Prostate gland (tissue), 2 donors: ENCODE measurements at regions not wholly inside any gene's neighbourhood (a gene's known extent, or its start where the extent isn't known, plus 50 kb on each side); places are given as distances from the start of the nearest gene placed in this dataset.
"Not testable (repeated sequence)": the region's sequence is repeated elsewhere in the genome, so short reads cannot be mapped to it uniquely, and the experiment has no call there.

Experiments used
- DNase-seq: peaks from one replicate; pipeline ENCODE4 v3.0.0-alpha.2; 2019; ENCODE audit warnings: low spot score
- H3K27ac ChIP-seq, 2 donors: fragments of 200-600 bp; sonication (generic); 2 replicates each; pipeline ENCODE4 v1.5.1; 2017 to 2019
- H3K27me3 ChIP-seq: fragments of 200-600 bp; sonication (generic); replicated peaks from 2 replicates; pipeline ENCODE4 v1.5.1; 2019; ENCODE audit not compliant: insufficient read depth
- H3K36me3 ChIP-seq, 2 donors: fragments of 200-600 bp; sonication (generic); 1 replicate in 1 of 2; 2 replicates in 1 of 2; pipeline versions ENCODE4 v1.5.1 to v1.8.1; 2017 to 2019
- H3K4me1 ChIP-seq: fragments of 200-600 bp; sonication (generic); replicated peaks from 2 replicates; pipeline ENCODE4 v1.5.1; 2019
- H3K4me3 ChIP-seq, 2 donors: fragments of 200-600 bp; sonication (generic); 2 replicates each; pipeline ENCODE4 v1.5.1; 2017 to 2019
- H3K9me3 ChIP-seq: fragments of 200-600 bp; sonication (generic); 2 replicates; pipeline ENCODE4 v1.5.1; 2017
- POLR2A ChIP-seq: fragments of 450-650 bp; IDR thresholded peaks from one replicate; pipeline ENCODE4 v1.6.1; 2016; ENCODE audit warnings: antibody characterized with exemption, mild to moderate bottlenecking
- POLR2AphosphoS5 ChIP-seq: sonication (generic); formaldehyde crosslinking; IDR thresholded peaks from one replicate; pipeline ENCODE4 v1.6.1; 2017; ENCODE audit warnings: antibody characterized with exemption
- WGBS: methylation state at CpG from one replicate; pipeline ENCODE4 v1.1.5; 2018; 5-methylcytosine and 5-hydroxymethylcytosine counted together
- intact Hi-C: fragments of 100-400 bp; cut with DNase I; formaldehyde crosslinking; loops from one replicate; pipeline ENCODE4 v1.14.2; 2022
- TF ChIP-seq, protein P1 (sequence below), 4 experiments: fragments of 200-600 bp in 2 of 4; fragments of 450-650 bp in 2 of 4; sonication (generic) in 2 of 4; IDR thresholded peaks; 1 replicate in 3 of 4; 2 replicates in 1 of 4; pipeline ENCODE4 v1.5.1; 2016 to 2019; ENCODE audit warnings: antibody characterized with exemption in 4 of 4, mild to moderate bottlenecking in 2 of 4, moderate library complexity in 2 of 4

DNA sequence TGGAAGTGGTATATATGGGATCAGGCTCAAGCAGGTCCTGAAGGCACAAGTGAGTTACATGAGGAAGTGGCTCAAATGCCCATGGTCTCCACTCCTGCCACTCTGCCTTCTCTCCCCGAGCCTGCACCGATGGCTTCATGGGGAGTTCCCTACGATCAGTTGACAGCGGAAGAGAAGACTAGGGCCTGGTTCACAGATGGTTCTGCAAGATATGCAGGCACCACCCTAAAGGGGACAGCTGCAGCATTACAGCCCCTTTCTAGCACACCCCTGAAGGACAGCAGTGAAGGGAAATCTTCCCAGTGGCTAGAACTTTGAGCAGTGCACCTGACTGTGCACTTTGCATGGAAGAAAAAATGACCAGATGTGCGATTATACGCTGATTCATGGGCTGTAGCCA lies 95.3 kb downstream of the HOXA1 start:
- no peak for DNase-seq
- 94% methylated on average over 6 of the region's 6 CpGs for WGBS

GRCh38 chr7:26998284-26998683 lies 97.5 kb downstream of the HOXA1 start:
- intact Hi-C loops, H3K27ac ChIP-seq, H3K9me3 ChIP-seq, H3K27me3 ChIP-seq, H3K4me1 ChIP-seq, H3K36me3 ChIP-seq, DNase-seq, H3K4me3 ChIP-seq: not testable (repeated sequence)
- WGBS: 96% methylated on average over 3 of the region's 3 CpGs

More for the DNA sequence above, 95.3 kb downstream of the HOXA1 start:
- H3K4me3 ChIP-seq: no peak overlapping the region
- no peaks in the 10 kb centered on the region for H3K4me1 ChIP-seq
- intact Hi-C loops: no loop called here
- H3K36me3 ChIP-seq: no peaks in the 10 kb centered on the region
- H3K9me3 ChIP-seq: no peaks in the 10 kb centered on the region
- H3K27me3 ChIP-seq: no peaks in the 10 kb centered on the region
- TF ChIP-seq, protein P1, sequence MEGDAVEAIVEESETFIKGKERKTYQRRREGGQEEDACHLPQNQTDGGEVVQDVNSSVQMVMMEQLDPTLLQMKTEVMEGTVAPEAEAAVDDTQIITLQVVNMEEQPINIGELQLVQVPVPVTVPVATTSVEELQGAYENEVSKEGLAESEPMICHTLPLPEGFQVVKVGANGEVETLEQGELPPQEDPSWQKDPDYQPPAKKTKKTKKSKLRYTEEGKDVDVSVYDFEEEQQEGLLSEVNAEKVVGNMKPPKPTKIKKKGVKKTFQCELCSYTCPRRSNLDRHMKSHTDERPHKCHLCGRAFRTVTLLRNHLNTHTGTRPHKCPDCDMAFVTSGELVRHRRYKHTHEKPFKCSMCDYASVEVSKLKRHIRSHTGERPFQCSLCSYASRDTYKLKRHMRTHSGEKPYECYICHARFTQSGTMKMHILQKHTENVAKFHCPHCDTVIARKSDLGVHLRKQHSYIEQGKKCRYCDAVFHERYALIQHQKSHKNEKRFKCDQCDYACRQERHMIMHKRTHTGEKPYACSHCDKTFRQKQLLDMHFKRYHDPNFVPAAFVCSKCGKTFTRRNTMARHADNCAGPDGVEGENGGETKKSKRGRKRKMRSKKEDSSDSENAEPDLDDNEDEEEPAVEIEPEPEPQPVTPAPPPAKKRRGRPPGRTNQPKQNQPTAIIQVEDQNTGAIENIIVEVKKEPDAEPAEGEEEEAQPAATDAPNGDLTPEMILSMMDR (IDR thresholded peaks at IDR 0.05): no peak
- TF ChIP-seq POLR2AphosphoS5: no peak
- H3K27ac ChIP-seq: no peak overlapping the region

DNA sequence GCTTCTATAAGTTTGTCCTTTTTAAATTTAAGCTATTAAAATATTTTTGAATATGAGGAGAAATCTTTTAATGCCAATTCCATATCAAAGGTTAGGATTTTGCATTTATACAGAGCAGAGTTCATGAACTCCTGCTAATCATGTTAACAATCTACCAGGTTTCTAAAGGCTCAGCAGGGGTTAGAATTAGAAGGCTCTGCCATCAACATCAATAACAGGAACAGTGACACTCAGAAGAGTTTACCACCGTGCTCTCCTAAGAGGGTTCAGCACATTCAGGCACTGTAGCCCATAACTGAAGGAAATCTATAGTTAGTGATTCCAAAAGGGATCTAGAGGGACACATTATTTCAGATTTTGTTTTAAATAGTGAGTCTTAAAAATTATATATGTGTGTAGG lies 100.1 kb downstream of the HOXA1 start:
- Histone ChIP-seq H3K27ac (no peak overlapping the region), H3K27me3 (no peaks in the 10 kb centered on the region), H3K36me3 (no peaks in the 10 kb centered on the region), H3K4me1 (no peaks in the 10 kb centered on the region), H3K4me3 (no peak overlapping the region), H3K9me3 (no peaks in the 10 kb centered on the region)
- TF ChIP-seq POLR2A: no peak
- TF ChIP-seq POLR2AphosphoS5: no peak
- TF ChIP-seq, protein P1 (IDR thresholded peaks at IDR 0.05): no peak
- intact Hi-C loops: no loop called here
- no peak for DNase-seq
- 85% methylated on average over 1 of the region's 1 CpG for WGBS

DNA sequence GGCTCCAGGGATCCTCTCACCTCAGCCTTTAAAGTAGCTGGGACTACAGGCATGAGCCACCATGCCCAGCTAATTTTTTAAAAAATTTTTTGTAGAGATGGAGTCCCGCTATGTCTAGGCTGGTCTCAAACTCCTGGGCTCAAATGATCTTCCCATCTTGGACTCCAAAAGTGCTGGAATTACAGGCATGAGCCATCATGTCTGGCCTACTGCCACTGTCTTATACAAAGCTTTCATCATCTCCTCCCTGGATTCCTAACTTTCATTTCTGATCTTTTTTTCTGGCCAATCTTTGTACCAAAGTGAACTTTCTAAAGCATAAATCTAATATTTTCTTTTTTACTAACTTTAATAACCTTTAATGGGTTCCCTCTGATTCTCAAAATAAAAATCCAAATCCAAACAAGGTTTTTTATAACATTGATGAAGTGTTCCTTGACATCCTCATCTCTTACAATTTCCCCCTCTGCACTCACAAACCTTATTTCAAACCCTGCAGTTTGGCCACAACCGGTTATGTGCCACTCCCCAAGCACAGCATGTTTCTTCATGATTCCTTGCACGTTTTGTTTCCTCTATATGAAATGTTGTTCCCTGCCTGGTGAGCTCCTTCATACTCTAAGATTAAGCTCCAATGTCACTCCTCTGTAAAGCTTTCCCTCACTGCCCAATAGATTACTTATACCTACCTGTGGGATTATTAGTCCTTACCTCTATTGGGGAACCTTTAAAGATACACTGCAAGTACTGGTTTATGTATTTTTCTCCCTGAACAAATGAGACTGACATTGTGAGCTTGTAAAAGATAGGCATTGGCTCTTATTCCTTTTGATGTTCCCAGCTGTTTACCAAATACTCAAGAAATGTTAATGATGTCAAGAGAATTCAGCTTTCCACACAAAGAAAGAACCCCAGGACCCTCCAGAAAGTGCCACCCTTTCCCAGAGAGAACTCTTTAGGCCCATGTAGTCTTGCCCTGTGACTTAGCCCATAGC lies 101.7 kb downstream of the HOXA1 start:
- Histone ChIP-seq H3K9me3 (no peaks in the 10 kb centered on the region), H3K4me3 (no peak overlapping the region), H3K27ac (peak overlapping the region in 1 of 2 donors; percentile 17), H3K36me3 (no peaks in the 10 kb centered on the region), H3K4me1 (no peaks in the 10 kb centered on the region), H3K27me3 (no peaks in the 10 kb centered on the region)
- intact Hi-C loops: no loop called here
- TF ChIP-seq POLR2AphosphoS5 (peak; percentile 61), POLR2A (no peak)
- 39% methylated on average over 3 of the region's 3 CpGs for WGBS
- peak; percentile 21 for DNase-seq

- Histone ChIP-seq H3K27ac (peak overlapping the region in 1 of 2 donors; percentile 4), H3K36me3 (no peaks in the 10 kb centered on the region), H3K4me3 (no peak overlapping the region), H3K27me3 (no peaks in the 10 kb centered on the region), H3K4me1 (no peaks in the 10 kb centered on the region), H3K9me3 (no peaks in the 10 kb centered on the region)
- WGBS: 51% methylated on average over 7 of the region's 7 CpGs
- no peak for TF ChIP-seq POLR2A
- peak; percentile 46 for TF ChIP-seq POLR2AphosphoS5
- DNase-seq: no peak
- intact Hi-C loops: no loop called here
These were observed 103.1 kb downstream of the HOXA1 start for GRCh38 chr7:26992670-26993069.

- no peaks in the 10 kb centered on the region for H3K9me3 ChIP-seq
- H3K36me3 ChIP-seq: no peaks in the 10 kb centered on the region
- no peak overlapping the region for H3K4me3 ChIP-seq
- intact Hi-C loops: no loop called here
- TF ChIP-seq, protein P1 (IDR thresholded peaks at IDR 0.05): no peak
- TF ChIP-seq POLR2AphosphoS5: no peak
- no peak for TF ChIP-seq POLR2A
- no peak for DNase-seq
- no peaks in the 10 kb centered on the region for H3K4me1 ChIP-seq
- H3K27ac ChIP-seq: no peak overlapping the region
- 91% methylated on average over 6 of the region's 6 CpGs for WGBS
- no peaks in the 10 kb centered on the region for H3K27me3 ChIP-seq
These were observed 104.0 kb downstream of the HOXA1 start for GRCh38 chr7:26991796-26992195.
